Fibroblast of the aortic adventitia (primary cell): ENCODE measurements at regions not wholly inside any gene's neighbourhood (a gene's known extent, or its start where the extent isn't known, plus 50 kb on each side); places are given as distances from the start of the nearest gene placed in this dataset.
A peak's percentile ranks its signal among the peaks of the same experiment; 100 is the strongest.
"Not testable (repeated sequence)": the region's sequence is repeated elsewhere in the genome, so short reads cannot be mapped to it uniquely, and the experiment has no call there.

ENCODE experiments used
- DNase-seq: peaks from one replicate; pipeline ENCODE4 v3.0.0-alpha.2; 2010; ENCODE audit warnings: low read depth
- H3K4me3 ChIP-seq: 2 replicates; pipeline ENCODE4 v1.5.1; 2011; ENCODE audit warnings: low read depth, mild to moderate bottlenecking, control low read depth, low read length, moderate library complexity
- CTCF ChIP-seq: IDR thresholded peaks from 2 replicates; pipeline ENCODE4 v1.5.1; 2011; ENCODE audit warnings: mild to moderate bottlenecking, low read length, control low read depth, inconsistent platforms; ENCODE audit not compliant: insufficient read depth

GRCh38 chr1:228611707-228612106 lies 123.6 kb upstream of the RHOU start:
- not testable (repeated sequence) for DNase-seq, H3K4me3 ChIP-seq

DNA sequence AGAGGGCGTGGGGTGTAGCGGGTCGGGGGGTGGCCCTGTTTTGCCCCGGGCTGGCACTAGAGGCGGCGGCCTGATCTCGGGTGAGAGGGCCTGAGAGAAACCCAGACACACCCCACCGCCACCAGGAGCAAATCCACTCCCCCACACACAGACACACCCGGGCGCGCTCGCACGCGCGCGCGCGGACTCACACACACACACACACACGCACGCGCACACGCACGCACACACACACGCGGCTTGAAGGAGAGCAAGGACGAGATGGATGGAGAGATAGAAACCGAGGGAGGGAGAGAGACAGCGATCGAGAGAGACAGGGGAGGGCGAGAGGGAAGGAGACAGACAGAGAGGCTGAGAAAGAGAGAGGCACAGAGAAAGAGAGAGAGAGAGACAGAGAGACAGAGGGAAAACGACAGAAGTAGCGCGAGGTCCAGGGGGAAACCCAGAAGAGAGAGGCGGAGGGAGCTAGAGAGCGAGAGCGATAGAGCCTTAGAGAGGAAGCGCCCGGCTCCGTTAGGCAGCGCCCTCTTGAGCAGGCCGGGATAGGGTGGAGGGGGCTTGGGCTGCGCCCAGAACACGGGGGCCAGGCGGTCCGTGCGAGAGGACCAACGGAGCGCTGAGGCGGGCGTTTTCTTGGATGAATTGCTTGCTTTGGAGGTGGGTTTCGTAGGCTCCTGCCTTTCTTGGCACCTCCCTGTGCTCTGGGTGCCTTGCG lies 113.1 kb upstream of the RHOU start:
- not testable (repeated sequence) for H3K4me3 ChIP-seq, DNase-seq

DNA sequence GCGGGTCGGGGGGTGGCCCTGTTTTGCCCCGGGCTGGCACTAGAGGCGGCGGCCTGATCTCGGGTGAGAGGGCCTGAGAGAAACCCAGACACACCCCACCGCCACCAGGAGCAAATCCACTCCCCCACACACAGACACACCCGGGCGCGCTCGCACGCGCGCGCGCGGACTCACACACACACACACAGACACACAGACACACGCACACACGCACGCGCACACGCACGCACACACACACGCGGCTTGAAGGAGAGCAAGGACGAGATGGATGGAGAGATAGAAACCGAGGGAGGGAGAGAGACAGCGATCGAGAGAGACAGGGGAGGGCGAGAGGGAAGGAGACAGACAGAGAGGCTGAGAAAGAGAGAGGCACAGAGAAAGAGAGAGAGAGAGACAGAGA lies 108.8 kb upstream of the RHOU start:
- not testable (repeated sequence) for DNase-seq

DNA sequence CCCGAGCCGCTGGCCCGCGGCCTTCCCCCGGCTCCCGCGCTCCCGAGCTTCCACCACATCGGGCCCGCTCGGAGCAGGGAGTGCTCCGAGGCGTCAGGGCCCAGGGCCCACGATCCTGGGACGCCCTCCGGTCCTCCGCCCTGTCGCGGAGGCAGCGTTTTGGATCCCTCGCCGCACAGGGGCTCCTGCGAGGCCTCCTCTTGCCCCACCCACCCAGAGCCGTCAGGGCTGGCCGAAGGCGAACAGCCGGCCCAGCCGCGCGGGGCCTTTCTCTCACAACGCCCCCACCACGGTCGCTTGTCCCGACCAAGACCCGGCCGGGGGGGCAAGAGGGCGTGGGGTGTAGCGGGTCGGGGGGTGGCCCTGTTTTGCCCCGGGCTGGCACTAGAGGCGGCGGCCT lies 102.4 kb upstream of the RHOU start:
- DNase-seq, H3K4me3 ChIP-seq: not testable (repeated sequence)

More for the DNA sequence above, 108.8 kb upstream of the RHOU start:
- H3K4me3 ChIP-seq, result not testable (repeated sequence)

DNA sequence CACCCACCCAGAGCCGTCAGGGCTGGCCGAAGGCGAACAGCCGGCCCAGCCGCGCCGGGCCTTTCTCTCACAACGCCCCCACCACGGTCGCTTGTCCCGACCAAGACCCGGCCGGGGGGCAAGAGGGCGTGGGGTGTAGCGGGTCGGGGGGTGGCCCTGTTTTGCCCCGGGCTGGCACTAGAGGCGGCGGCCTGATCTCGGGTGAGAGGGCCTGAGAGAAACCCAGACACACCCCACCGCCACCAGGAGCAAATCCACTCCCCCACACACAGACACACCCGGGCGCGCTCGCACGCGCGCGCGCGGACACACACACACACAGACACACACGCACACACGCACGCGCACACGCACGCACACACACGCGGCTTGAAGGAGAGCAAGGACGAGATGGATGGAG lies 100.0 kb upstream of the RHOU start:
- peak overlapping the region; percentile 40 for H3K4me3 ChIP-seq

GRCh38 chr1:228637529-228637928 lies 97.8 kb upstream of the RHOU start:
- not testable (repeated sequence) for H3K4me3 ChIP-seq

More for the DNA sequence above, 100.0 kb upstream of the RHOU start:
- DNase-seq, result not testable (repeated sequence)

GRCh38 chr1:228646717-228647522 lies 88.4 kb upstream of the RHOU start:
- peak; percentile 47 for DNase-seq

More at GRCh38 chr1:228637529-228637928, 97.8 kb upstream of the RHOU start:
- not testable (repeated sequence) for DNase-seq

DNA sequence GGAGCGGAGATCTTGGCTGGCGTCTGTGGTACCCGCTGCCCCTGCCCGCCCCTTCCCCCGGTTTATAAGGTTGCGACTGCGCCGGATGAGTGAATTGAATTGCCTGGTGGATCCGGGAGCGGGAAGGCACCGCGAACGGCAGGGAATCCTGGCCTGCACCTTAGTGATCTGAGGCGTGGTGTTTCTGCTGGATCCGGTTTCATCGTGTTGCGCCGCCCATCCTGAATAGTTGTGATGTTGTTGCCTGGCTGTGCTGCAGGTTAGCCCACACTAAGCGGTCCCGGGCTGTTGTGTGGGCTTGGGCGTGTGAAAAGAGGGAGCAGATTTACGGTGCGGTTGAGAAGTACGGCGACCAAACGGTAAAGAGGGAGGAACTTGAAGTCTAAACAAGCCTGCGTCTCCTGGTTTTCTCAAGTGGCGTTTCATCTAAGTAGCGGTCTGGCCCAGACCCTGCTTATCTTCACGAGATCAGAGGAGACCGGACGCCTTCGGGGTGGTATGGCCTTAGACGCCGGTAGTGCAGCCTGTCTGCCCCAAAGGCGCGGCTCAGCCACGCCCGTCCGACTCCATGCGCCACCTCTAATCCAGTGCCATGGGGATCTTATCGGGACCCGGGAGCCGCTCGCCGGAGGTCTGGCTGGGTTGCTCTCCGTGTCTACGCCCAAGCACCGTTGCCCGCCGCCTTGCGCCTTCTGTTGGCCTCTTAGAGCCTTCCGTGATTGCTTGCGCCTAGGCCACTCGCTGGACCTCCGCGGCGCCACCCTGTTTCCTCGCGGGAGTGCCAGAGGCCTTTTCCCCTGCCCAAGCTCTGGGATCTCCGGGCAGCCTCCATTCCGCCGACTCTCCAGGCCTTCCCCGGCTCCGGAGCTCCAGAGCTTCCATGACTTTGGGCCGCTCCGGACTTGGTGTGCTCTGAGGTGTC lies 87.5 kb upstream of the RHOU start:
- no peak for TF ChIP-seq CTCF
- peak; percentile 34 for DNase-seq
- peak overlapping the region; percentile 57 for H3K4me3 ChIP-seq

More at GRCh38 chr1:228646717-228647522, 88.4 kb upstream of the RHOU start:
- H3K4me3 ChIP-seq, result peak overlapping the region; percentile 57
- no peak for TF ChIP-seq CTCF

- no peak for TF ChIP-seq CTCF
- H3K4me3 ChIP-seq, result no peak overlapping the region
- DNase-seq, result no peak
These were observed 86.5 kb upstream of the RHOU start for GRCh38 chr1:228648647-228649383.
